Kidney epithelial cell (primary cell): ENCODE measurements at regions not wholly inside any gene's neighbourhood (a gene's known extent, or its start where the extent isn't known, plus 50 kb on each side); places are given as distances from the start of the nearest gene placed in this dataset.
"Not testable (repeated sequence)": the region's sequence is repeated elsewhere in the genome, so short reads cannot be mapped to it uniquely, and the experiment has no call there.

Experiments
- DNase-seq: peaks from one replicate; pipeline ENCODE4 v3.0.0-alpha.2; 2010; ENCODE audit warnings: low read depth
- H3K27me3 ChIP-seq: 2 replicates; pipeline ENCODE4 v1.6.0; 2011; ENCODE audit warnings: low read length; ENCODE audit not compliant: control insufficient read depth, insufficient read depth
- H3K36me3 ChIP-seq: 2 replicates; pipeline ENCODE4 v1.5.1; 2011; ENCODE audit warnings: low read length; ENCODE audit not compliant: control insufficient read depth, insufficient read depth
- H3K4me3 ChIP-seq: 2 replicates; pipeline ENCODE4 v1.5.1; 2011; ENCODE audit warnings: low read depth, mild to moderate bottlenecking, control low read depth, low read length
- CTCF ChIP-seq: IDR thresholded peaks from 2 replicates; pipeline ENCODE4 v1.5.1; 2011; ENCODE audit warnings: mild to moderate bottlenecking, moderate library complexity, low read length, control low read depth, inconsistent platforms; ENCODE audit not compliant: insufficient read depth, poor library complexity, severe bottlenecking

GRCh38 chr1:200260597-200261335, 149.1 kb downstream of the ZNF281 start:
- no peak overlapping the region for H3K4me3 ChIP-seq
- DNase-seq: no peak
- no peak for TF ChIP-seq CTCF

GRCh38 chr1:200258447-200259375, 151.1 kb downstream of the ZNF281 start:
- no peaks in the 10 kb centered on the region for H3K36me3 ChIP-seq
- no peaks in the 10 kb centered on the region for H3K27me3 ChIP-seq
- peak; percentile 53 for TF ChIP-seq CTCF
- DNase-seq: no peak
- no peak overlapping the region for H3K4me3 ChIP-seq

More at GRCh38 chr1:200260597-200261335, 149.1 kb downstream of the ZNF281 start:
- no peaks in the 10 kb centered on the region for H3K36me3 ChIP-seq
- no peaks in the 10 kb centered on the region for H3K27me3 ChIP-seq

DNA sequence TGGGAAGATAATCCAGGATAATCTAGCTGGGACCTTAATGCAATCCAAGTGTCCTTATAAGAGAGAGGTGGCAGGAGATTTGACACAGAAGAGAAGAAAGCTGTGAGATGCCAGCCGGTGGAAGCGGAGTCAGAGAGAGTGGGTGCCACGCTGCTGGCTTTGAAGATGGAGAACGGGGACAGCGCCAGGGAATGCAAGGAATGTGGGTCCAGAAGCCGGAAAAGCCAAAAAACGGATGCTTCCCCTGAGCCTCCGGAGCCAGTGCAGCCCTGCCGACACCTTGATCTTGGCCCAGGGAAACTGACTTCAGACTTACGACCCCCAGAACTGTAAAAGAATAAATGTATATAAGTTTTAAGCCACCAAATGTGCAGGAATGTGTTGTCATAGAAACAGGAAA, 152.6 kb downstream of the ZNF281 start:
- H3K27me3 ChIP-seq: no peaks in the 10 kb centered on the region
- no peak overlapping the region for H3K4me3 ChIP-seq
- no peak for TF ChIP-seq CTCF
- no peaks in the 10 kb centered on the region for H3K36me3 ChIP-seq
- no peak for DNase-seq

- not testable (repeated sequence) for H3K36me3 ChIP-seq, H3K4me3 ChIP-seq, H3K27me3 ChIP-seq
- peak; percentile 43 for DNase-seq
Measured at GRCh38 chr1:200254602-200255001, 155.2 kb downstream of the ZNF281 start.

DNA sequence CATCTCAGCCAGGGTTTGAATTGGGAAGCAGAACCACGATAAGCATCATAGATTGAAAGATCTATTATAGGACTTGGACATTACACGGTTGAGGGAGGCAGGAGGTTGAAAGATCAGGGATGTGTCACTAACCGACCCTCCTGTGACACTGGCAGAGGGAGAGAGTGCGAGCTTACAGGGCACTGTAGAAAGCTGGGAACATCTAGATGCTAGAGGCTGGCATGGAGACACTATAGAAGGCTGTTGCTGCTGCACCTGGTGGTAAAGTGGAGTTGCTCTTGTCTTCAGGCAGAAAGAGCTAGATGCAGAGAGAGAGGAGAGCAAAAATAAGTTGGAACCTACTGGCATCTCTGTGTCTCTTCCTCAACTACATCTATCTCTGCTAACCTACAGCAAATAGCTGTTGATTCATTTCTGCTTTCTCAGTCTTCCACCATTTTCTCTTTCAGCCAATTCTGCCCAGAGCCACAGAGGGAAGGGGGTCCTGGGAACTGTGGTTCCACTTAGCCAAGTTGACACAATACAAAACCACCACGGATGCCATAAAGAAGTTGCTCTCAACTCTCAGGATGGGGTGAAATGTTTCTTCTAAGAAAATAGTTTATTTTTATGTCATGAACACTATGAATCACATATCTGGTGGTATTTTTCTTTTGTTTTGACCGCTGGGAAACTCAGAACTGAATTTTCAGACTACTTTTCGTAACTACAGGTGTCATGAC, 155.9 kb downstream of the ZNF281 start:
- no peak overlapping the region for H3K4me3 ChIP-seq
- TF ChIP-seq CTCF: no peak

DNA sequence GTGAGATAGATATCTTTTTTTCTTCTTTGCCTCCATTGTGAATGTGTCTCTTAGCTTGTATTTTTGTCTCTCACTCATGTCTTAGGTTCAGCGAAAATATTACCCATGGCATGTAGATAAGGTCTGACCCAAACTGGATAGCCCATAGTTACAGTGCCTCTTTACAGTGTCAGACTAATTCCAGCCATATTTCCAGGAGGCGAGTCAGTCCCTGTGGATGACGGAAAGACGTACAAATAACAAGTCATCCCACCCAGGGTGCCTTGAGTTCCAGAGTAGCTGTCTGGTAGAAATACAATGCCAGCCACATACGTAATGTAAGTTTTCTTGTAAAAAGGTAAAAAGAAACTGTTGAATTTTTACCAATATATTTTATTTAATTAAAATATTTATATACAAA, 157.3 kb downstream of the ZNF281 start:
- Histone ChIP-seq H3K4me3 (no peak overlapping the region), H3K27me3 (no peaks in the 10 kb centered on the region), H3K36me3 (no peaks in the 10 kb centered on the region)
- DNase-seq: no peak
- TF ChIP-seq CTCF: no peak

More for the DNA sequence above, 155.9 kb downstream of the ZNF281 start:
- no peak for DNase-seq
- Histone ChIP-seq H3K36me3 (no peaks in the 10 kb centered on the region), H3K27me3 (no peaks in the 10 kb centered on the region)
